ENCODE measurements at regions not wholly inside any gene's neighbourhood (a gene's known extent, or its start where the extent isn't known, plus 50 kb on each side); places are given as distances from the start of the nearest gene placed in this dataset.

- DNase-seq (ENCODE audit: low read depth, low spot score), result no peak
Observed at GRCh38 chr10:128493811-128494210, 367.6 kb upstream of the MKI67 start.

DNA sequence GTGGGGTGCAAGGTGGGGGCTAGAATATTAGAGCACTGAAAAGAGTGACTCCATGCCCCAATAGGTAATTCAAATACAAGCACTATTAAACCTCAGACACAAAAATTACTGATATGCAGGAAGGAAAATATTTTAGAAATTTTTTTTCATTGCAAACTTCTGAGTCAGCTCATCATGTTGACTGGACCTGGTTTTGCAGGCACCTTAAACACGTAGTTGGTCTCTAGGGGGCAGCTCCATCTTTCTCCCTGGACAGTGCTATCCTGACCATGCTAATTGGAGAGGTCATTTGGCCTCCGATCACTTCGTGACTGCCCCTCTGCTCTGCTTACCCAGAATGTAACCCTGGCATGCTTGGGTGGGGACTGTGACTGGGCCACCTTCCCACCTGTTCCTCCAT lies 368.4 kb upstream of the MKI67 start:
- no peak for DNase-seq (ENCODE audit: low read depth, low spot score)

GRCh38 chr10:128497660-128498377 lies 371.6 kb upstream of the MKI67 start:
- DNase-seq (ENCODE audit: low read depth, low spot score), result no peak

- DNase-seq (ENCODE audit: low read depth, low spot score), result no peak
Observed at GRCh38 chr10:128498378-128498730, 372.1 kb upstream of the MKI67 start.

DNA sequence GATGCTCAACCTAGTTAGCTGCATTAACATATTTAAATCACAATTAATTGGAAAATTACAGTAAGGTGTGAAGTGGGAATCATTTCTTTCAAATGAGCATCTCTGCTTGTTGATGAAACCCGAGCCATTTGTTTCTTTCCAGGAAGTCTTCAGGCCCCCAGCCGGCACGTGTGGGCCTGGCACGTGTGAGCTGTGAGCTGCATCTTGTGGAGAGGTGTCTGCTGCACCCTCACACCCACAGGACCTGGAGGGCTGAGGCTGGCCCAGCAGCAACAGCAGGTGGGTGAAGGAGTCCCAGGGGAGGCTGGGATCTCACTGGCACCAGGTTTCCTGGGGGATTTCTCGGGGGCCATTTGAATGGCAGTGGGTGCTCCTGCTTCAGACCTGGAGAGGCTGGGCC lies 372.5 kb upstream of the MKI67 start:
- no peak for DNase-seq (ENCODE audit: low read depth, low spot score)

DNA sequence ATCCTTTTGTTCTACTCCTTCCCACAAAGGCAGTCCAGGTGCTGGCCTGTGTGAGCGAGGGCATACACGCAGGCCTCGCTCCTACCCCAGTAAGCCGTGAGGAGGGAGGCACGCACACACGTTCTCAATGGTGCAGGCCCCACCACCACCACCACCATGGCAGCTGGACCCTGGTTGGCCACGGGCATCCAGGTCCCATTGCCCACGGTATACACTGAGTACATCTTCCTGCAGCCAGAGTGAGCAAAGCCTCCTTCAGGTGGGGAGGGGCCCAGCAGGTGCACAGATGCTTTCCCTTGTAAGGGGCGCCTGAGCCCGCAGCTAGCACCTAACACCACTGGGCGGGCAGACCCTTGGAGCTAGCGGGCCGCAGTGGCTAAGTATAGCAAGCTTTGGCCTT lies 373.3 kb upstream of the MKI67 start:
- no peak for DNase-seq (ENCODE audit: low read depth, low spot score)

DNA sequence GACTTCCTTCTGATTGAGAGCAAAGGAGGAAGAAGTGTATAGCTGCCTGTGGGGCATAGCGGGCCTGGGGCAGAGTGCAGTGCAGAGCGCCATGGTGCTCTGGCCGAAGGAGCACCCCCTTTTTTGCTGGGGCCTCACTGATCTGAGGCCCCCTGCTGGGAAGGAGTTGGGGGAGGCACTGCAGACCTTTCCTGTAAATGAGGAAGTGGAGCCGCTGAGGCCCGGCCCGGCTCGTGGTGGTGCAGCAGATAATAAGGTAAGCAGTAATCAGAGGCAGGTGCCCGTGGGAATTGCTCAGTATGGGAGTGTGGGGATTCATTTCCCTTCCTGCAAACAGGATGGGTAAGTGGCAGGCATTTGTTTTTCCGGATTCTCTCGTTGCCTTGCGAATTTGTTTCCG lies 373.7 kb upstream of the MKI67 start:
- no peak for DNase-seq (ENCODE audit: low read depth, low spot score)

DNA sequence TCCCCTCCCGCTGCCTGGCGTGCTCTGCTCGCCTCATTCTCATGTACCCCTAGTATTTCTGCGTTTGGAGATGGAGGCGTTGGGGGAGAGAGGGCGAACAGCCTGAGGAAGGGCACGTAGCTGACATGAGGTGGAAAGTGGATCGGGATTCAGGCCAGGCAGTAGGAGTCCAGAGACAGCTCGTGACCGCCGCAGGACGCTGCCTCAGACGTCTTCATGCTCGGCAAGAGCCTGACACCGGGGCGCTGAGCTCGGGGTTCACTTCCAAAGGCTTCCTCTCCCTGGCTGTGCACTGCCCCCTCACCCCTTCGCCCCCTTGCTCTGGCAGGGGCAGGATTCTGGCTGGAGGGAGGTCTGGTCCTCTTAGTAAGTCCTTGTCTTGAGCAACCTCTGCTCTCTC lies 374.4 kb upstream of the MKI67 start:
- no peak for DNase-seq (ENCODE audit: low read depth, low spot score)

DNA sequence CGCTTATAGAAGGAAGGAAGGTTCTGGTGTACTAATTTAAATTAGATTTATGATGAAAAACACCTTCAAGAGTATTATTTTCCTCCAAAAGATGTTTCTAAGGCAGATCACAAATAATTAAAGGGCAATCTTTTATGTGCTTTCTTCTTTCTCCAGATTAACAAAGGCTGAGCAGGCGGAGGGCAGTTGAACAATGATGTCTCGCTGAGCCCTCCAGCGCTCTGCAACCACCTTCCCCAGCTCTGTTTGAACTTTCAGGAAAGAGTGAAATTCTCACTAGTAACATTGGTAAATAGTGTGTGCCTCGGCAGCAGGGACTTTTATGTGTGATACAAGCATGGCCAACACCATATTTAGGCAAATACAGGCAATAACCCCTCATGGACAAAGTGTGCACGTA lies 379.1 kb upstream of the MKI67 start:
- no peak for DNase-seq (ENCODE audit: low read depth, low spot score)

DNA sequence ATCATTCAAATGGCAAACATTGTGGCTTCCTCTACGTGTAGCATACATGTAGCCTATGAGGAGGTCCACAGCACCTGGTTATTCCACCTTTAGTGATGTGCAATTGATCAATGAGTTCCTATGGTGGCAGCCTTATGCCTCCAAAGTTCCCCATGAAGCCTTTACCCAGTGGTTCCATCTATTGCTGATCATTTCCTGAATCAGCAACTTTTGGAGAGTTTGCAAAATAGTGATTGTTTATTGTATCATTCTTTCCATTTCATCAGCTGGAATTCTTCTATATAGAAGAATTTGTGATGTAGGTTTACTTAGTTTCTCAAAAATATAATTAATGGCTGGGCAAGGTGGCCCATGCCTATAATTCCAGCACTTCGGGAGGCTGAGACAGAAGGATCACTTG lies 380.2 kb upstream of the MKI67 start:
- DNase-seq (ENCODE audit: low read depth, low spot score), result no peak

DNA sequence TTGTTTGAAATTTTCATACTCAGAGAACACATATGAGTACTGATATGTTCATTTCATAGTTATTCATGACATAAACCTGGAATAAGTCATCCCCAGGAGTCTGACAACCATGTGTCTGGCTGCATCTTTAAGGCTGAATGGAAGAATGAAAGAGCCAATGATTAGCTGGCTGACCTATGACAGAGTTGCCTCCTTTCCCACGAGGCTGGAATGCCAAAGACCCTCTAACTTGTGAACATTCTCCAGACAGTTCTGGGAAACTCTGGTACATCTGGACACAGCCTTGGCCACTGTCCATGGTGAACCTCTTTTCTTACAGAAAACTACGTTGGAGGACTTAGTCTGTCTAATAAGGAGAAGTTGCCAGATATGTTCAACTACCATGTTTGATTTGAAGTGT lies 380.8 kb upstream of the MKI67 start:
- no peak for DNase-seq (ENCODE audit: low read depth, low spot score)

GRCh38 chr10:128511284-128511683 lies 385.1 kb upstream of the MKI67 start:
- no peak for DNase-seq (ENCODE audit: low read depth, low spot score)

GRCh38 chr10:128512767-128513166 lies 386.5 kb upstream of the MKI67 start:
- DNase-seq (ENCODE audit: low read depth, low spot score), result no peak

DNA sequence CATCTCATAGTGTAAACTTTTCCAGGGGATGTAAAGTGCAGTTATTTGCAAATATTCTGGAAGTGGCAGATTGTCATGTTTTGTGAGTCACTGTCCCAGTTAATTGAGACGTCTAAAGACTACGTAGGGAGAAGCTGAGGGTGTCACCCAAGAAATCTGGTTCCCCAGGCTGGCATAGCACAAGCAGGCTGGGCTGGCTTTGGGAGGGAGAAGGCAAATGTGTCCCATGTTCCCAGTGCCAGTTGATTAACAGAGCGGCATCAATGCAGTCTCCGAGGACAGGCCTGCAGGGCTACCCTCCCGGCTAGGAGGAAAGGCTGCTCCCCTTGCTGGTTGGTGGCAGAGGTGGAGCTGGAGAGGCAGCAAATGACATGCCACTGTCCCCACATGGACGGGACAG lies 388.3 kb upstream of the MKI67 start:
- DNase-seq (ENCODE audit: low read depth, low spot score), result no peak

DNA sequence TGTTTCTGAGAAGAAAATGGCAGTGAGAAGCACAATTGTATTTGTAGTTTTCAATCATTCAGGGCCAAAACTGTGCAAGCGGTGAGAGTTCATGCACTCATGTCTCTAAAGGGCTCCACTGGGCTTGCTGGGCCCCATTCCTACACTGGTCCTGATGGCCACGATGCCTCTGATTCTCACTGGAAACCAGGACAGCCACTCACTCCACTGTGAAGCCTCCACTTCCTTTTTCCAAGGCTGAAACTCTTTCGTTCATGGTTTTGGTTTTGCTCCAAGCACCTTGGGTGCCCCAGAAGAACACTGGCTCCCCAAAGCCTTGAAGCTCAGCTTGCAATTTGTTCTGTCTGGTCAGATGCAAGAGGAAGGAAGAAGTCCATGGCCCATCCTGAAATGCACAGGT lies 390.0 kb upstream of the MKI67 start:
- DNase-seq (ENCODE audit: low read depth, low spot score), result no peak

- no peak for DNase-seq (ENCODE audit: low read depth, low spot score)
Observed at GRCh38 chr10:128517167-128517566, 390.9 kb upstream of the MKI67 start.

DNA sequence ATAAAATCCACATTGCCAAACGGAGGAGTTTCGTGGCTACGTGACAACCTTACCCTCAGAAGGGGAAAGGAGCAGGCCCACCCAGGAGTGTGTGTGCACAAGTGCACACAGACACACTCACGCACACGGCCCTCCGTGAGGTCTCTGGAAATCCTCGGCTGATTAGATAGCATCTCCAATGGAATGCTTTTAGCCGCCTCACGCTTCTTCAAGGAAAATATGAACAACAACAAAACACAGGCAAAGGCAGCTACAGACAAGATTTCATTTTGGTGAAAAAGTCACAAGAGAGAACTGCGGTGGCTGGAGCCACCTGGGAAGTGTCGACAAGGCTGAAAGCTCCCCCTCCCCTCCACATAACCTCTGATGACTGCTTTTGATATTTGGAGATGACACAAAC lies 391.8 kb upstream of the MKI67 start:
- DNase-seq (ENCODE audit: low read depth, low spot score), result no peak

DNA sequence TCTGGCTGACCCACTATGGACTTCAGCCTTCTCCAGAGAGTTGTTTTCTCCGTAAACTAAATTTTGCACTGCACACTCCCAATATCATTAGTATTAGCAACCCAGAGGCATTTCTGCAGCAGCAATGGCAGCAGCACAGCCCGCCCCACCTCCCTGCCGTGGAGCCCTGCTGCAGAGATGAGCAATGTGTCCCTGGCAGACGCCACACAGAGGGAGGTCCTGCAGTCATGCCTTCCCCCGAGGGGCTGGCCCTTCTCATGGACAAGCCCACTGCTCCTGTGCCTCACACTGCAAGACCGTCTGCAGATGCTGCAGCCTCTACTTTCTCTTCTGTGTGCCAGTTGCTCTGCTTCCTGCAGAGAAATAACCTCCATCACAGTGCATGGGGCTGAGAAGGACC lies 393.4 kb upstream of the MKI67 start:
- DNase-seq (ENCODE audit: low read depth, low spot score), result no peak

- DNase-seq (ENCODE audit: low read depth, low spot score), result no peak
Observed at GRCh38 chr10:128520211-128520815, 394.1 kb upstream of the MKI67 start.

GRCh38 chr10:128522551-128523308 lies 396.5 kb upstream of the MKI67 start:
- DNase-seq (ENCODE audit: low read depth, low spot score), result no peak

DNA sequence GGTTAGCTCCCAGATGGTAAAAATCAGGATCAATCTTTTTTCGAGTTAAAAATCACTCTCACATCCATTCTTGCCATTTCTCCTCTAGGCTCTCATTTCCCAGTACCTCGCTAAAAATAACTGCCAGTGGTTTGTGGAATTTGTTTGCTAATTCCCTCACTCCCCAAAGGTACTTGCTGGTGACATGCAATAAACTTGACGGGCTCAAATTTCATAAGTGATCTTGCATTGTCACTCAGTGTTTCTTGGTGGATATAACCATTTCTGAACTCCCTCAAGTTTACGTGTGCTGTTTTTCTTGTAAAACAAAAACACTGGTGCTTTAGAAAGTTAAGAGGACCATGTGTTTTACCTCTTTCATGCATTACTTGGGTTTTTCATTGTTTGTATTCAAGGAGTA lies 399.2 kb upstream of the MKI67 start:
- no peak for DNase-seq (ENCODE audit: low read depth, low spot score)

DNA sequence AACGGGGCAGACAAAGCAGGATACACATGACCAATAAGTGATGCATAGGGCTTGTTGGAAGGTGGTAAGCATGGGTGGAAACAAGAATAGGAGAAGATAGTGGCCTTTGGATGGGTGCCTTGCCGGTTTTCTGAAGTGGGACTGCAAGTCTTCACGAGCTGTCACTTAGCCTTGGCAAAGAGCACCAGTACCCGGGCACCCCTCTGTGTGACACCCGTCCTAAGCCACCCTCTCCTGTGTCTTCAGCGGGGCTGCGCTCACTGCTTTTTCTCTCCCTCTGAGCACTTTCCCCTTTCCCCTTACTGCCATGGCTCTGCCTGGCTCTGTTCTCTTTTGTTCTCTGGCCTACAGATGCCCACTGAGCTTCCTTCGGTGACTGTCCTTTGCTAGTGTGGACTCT lies 399.7 kb upstream of the MKI67 start:
- no peak for DNase-seq (ENCODE audit: low read depth, low spot score)

- DNase-seq (ENCODE audit: low read depth, low spot score), result no peak
Observed at GRCh38 chr10:128526791-128527375, 400.7 kb upstream of the MKI67 start.

Data from activated CD4-positive, CD25-positive, alpha-beta regulatory T cell treated with anti-CD3 and anti-CD28 coated beads, Interleukin-2, amount 50 U/mL, for 16 hours (primary cell).